Astrocyte (in vitro differentiated cells and primary cell): ENCODE measurements at regions not wholly inside any gene's neighbourhood (a gene's known extent, or its start where the extent isn't known, plus 50 kb on each side); places are given as distances from the start of the nearest gene placed in this dataset.

Experiments used
- EZH2 ChIP-seq: IDR thresholded peaks from 2 replicates; pipeline ENCODE4 v1.6.1; 2012; ENCODE audit warnings: mild to moderate bottlenecking, low read length, inconsistent platforms; ENCODE audit not compliant: insufficient read depth
- TF ChIP-seq, protein P1 (sequence below): IDR thresholded peaks from 2 replicates; pipeline ENCODE4 v1.5.1; 2011; ENCODE audit warnings: low read depth, mild to moderate bottlenecking, inconsistent platforms, low read length, moderate library complexity; ENCODE audit not compliant: insufficient read depth

DNA sequence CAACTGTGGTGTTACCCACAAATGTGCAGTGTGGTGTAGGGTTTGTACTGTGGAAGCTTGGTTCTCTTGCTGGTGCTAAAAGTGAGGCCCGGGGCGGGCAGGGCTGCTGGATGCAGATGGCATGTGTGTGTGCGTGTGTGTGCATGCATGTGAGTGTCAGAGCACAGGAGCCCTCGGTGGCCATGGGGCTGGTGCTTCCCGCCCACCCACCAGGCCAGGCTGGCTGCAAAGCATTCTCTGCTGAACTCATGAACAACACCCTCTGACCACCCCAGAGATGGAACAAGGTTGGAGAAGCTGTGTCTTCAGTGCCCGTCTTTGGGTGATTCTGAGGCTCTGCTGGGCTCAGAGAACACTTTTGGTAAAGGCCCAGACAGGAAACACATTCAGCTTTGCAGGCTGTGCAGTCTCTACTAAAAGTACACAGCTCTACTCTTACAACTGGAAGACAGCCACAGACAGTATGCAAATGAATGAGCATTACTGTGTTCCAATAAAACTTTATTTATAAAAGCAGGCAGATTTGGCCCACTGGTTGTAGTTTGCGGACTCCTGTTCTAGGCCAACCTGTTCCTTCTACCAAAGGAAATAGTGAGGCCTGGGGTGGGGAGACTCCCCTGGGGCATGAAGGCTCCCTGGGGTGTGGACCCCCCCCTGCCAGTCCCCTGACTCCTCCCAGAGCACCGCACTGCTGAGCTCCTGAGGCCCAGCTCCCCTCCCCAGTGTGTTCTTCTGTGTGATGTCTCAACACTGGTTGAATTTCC is 225.3 kb upstream of the HDAC4 start:
- TF ChIP-seq, protein P1, sequence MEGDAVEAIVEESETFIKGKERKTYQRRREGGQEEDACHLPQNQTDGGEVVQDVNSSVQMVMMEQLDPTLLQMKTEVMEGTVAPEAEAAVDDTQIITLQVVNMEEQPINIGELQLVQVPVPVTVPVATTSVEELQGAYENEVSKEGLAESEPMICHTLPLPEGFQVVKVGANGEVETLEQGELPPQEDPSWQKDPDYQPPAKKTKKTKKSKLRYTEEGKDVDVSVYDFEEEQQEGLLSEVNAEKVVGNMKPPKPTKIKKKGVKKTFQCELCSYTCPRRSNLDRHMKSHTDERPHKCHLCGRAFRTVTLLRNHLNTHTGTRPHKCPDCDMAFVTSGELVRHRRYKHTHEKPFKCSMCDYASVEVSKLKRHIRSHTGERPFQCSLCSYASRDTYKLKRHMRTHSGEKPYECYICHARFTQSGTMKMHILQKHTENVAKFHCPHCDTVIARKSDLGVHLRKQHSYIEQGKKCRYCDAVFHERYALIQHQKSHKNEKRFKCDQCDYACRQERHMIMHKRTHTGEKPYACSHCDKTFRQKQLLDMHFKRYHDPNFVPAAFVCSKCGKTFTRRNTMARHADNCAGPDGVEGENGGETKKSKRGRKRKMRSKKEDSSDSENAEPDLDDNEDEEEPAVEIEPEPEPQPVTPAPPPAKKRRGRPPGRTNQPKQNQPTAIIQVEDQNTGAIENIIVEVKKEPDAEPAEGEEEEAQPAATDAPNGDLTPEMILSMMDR = no peak
- no peak for TF ChIP-seq EZH2
